RWPE2 (cell line): ENCODE measurements at regions not wholly inside any gene's neighbourhood (a gene's known extent, or its start where the extent isn't known, plus 50 kb on each side); places are given as distances from the start of the nearest gene placed in this dataset.
"Not testable (repeated sequence)": the region's sequence is repeated elsewhere in the genome, so short reads cannot be mapped to it uniquely, and the experiment has no call there.

Source experiments
- ATAC-seq: fragments of 200-7000 bp; cut with Tn5 transposase; 3 replicates; pipeline ENCODE4 v1.9.1; 2021; ENCODE audit warnings: low read depth
- DNase-seq: peaks from one replicate; pipeline ENCODE4 v3.0.0-alpha.2; 2020; ENCODE audit warnings: low spot score
- H3K27ac ChIP-seq: fragments of 450-650 bp; 2 replicates; pipeline ENCODE4 v1.5.1; 2017; ENCODE audit warnings: mild to moderate bottlenecking; ENCODE audit not compliant: poor library complexity, severe bottlenecking
- H3K27me3 ChIP-seq: fragments of 250-450 bp; sonication (Bioruptor Pico); 2 replicates; pipeline ENCODE4 v1.5.1; 2021; ENCODE audit warnings: mild to moderate bottlenecking, moderate library complexity; ENCODE audit not compliant: insufficient read depth, poor library complexity, severe bottlenecking
- H3K36me3 ChIP-seq: fragments of 250-450 bp; sonication (Bioruptor Pico); 2 replicates; pipeline ENCODE4 v1.5.1; 2020; ENCODE audit warnings: low read depth, mild to moderate bottlenecking, moderate library complexity
- H3K4me1 ChIP-seq: fragments of 250-450 bp; sonication (Bioruptor Pico); 2 replicates; pipeline ENCODE4 v1.5.1; 2021; ENCODE audit warnings: mild to moderate bottlenecking, moderate library complexity; ENCODE audit not compliant: insufficient read depth, poor library complexity, severe bottlenecking
- H3K4me3 ChIP-seq: fragments of 250-450 bp; sonication (Bioruptor Pico); 2 replicates; pipeline ENCODE4 v1.5.1; 2021; ENCODE audit warnings: mild to moderate bottlenecking, moderate library complexity; ENCODE audit not compliant: severe bottlenecking
- H3K9me3 ChIP-seq: fragments of 250-450 bp; sonication (Bioruptor Pico); 2 replicates; pipeline ENCODE4 v1.5.1; 2021; ENCODE audit warnings: mild to moderate bottlenecking, moderate library complexity; ENCODE audit not compliant: severe bottlenecking
- TF ChIP-seq, protein P1 (sequence below): fragments of 450-650 bp; IDR thresholded peaks from one replicate; pipeline ENCODE4 v1.5.1; 2017; ENCODE audit warnings: mild to moderate bottlenecking, moderate library complexity; ENCODE audit not compliant: poor library complexity, severe bottlenecking

DNA sequence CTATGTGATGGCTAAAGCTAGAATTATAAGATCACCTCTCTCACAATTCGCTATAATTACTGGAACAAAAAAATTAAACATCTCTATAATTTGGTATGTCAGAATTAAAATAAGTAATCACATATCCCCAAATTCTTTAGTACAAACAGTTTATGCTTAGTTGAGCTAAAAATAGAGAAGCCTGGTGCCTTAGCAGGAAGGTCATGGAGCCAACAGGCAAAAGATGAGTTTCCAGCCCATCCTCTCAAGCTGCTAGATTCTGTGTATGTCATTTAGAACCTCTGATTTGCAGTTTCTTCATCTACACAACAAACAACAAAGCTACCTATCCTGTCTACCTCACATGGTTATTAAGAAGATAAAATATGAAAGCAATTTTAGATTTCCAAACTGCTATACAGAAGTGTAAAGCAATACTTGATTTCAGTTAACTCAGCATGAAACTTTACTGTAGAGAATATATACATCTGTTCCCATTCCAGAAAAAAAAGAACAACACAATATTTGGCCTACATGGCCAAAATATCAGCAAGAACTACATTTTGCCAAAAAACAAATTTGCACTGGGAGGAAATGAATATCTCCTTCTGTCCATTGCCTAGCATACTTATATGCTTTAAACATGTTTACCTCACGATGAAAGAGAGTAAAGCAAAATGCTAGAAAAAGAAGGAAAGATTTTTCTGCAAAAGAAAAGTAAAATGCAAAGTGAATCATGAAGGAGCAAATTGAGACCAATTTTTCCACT, 294.0 kb upstream of the MIR17HG start:
- TF ChIP-seq, protein P1, sequence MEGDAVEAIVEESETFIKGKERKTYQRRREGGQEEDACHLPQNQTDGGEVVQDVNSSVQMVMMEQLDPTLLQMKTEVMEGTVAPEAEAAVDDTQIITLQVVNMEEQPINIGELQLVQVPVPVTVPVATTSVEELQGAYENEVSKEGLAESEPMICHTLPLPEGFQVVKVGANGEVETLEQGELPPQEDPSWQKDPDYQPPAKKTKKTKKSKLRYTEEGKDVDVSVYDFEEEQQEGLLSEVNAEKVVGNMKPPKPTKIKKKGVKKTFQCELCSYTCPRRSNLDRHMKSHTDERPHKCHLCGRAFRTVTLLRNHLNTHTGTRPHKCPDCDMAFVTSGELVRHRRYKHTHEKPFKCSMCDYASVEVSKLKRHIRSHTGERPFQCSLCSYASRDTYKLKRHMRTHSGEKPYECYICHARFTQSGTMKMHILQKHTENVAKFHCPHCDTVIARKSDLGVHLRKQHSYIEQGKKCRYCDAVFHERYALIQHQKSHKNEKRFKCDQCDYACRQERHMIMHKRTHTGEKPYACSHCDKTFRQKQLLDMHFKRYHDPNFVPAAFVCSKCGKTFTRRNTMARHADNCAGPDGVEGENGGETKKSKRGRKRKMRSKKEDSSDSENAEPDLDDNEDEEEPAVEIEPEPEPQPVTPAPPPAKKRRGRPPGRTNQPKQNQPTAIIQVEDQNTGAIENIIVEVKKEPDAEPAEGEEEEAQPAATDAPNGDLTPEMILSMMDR, result no peak
- Histone ChIP-seq H3K36me3 (no peaks in the 10 kb centered on the region), H3K9me3 (no peaks in the 10 kb centered on the region), H3K4me1 (no peaks in the 10 kb centered on the region), H3K4me3 (no peak overlapping the region), H3K27ac (no peak overlapping the region), H3K27me3 (no peaks in the 10 kb centered on the region)
- ATAC-seq (no peak), DNase-seq (no peak)

DNA sequence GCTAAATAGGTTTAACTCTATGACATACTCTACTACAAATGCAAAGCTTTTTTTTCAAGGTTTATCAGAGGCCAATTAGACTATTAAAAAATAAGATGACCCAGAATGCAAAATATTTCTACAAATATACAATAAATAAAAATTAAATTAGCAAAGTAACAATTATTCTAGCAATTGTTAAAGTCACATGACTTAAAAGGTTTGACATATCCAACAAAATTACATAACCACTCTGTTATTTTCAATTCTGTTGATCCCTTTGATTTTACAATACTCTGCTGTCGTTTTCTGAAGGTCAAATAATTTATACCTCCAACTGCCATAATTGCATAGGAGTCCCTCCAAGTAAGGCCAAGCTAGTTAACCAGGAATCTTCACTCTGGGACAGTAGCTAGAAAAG, 292.6 kb upstream of the MIR17HG start:
- H3K27me3 ChIP-seq, result no peaks in the 10 kb centered on the region
- no peak overlapping the region for H3K4me3 ChIP-seq
- H3K4me1 ChIP-seq, result no peaks in the 10 kb centered on the region
- no peaks in the 10 kb centered on the region for H3K36me3 ChIP-seq
- ATAC-seq, result no peak
- TF ChIP-seq, protein P1, result no peak
- DNase-seq, result no peak
- H3K27ac ChIP-seq, result no peak overlapping the region
- no peaks in the 10 kb centered on the region for H3K9me3 ChIP-seq

DNA sequence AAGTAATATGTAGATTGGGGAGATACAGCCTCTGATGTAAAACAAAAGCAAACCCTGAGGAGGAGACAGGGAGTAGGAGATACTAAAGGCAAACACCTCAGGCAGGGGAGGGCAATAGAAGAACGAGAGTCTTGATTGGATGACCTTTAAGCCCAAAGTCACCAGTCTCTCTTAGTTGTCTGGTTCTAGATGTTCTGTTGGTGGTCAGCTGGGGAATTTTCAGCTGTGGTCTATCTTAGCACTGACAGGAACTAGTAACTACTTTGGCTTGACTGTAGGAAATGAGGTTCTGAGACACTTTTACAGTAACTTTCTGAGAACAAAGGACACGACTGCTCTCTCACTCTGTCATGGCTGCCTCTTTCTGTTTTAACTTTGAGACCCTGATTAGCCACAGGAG, 290.7 kb upstream of the MIR17HG start:
- DNase-seq (no peak), ATAC-seq (no peak)
- H3K27me3 ChIP-seq, result no peaks in the 10 kb centered on the region
- no peak overlapping the region for H3K27ac ChIP-seq
- H3K9me3 ChIP-seq, result no peaks in the 10 kb centered on the region
- H3K4me3 ChIP-seq, result no peak overlapping the region
- no peaks in the 10 kb centered on the region for H3K4me1 ChIP-seq
- H3K36me3 ChIP-seq, result no peaks in the 10 kb centered on the region
- TF ChIP-seq, protein P1, result no peak

DNA sequence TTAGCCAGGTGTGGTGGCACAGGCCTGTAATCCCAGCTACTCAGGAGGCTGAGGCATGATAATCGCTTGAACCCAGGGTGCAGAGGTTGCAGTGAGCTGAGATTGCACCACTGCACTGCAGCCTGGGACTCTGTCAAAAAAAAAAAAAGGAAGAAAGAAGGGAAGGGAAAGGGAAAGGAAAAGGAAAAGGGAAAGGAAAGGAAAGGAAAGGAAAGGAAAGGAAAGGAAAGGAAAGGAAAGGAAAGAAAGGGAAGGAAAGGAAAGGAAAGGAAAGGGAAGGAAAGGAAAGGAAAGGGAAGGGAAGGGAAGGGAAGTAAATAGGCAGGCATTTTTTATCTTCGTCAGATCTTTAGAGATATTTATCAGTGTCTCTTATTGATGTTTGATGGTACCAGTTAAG, 290.0 kb upstream of the MIR17HG start:
- not testable (repeated sequence) for H3K36me3 ChIP-seq, DNase-seq, H3K27me3 ChIP-seq, ATAC-seq, H3K4me1 ChIP-seq, H3K9me3 ChIP-seq, H3K4me3 ChIP-seq, H3K27ac ChIP-seq

DNA sequence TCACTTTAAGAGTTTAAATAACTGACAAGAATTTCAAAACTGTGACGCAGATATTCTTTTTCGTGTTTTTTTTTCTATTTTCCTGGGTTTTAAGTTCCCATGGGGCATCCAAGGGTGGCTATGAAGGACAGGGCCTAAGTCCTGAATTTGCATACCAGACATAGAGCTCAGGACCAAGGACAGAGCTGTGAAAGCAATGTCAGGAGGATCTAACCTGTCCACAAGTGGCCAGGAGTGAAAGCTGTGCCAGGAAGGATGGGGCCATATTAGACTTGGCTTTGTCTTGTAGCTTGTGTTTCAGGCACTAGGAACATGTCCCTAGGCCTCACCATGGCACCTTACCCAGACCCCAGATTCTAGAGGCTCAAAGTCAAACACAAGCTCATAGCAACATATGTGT, 289.4 kb upstream of the MIR17HG start:
- Histone ChIP-seq H3K9me3 (no peaks in the 10 kb centered on the region), H3K27ac (no peak overlapping the region), H3K4me3 (no peak overlapping the region), H3K27me3 (no peaks in the 10 kb centered on the region), H3K4me1 (no peaks in the 10 kb centered on the region), H3K36me3 (no peaks in the 10 kb centered on the region)
- TF ChIP-seq, protein P1, result no peak
- ATAC-seq (peak; percentile 71; the same call in 2 of the 3 replicates), DNase-seq (no peak)
